GM12874 (cell line): ENCODE measurements at regions not wholly inside any gene's neighbourhood (a gene's known extent, or its start where the extent isn't known, plus 50 kb on each side); places are given as distances from the start of the nearest gene placed in this dataset.

ENCODE experiments used
- TF ChIP-seq, protein P1 (sequence below): IDR thresholded peaks from 2 replicates; pipeline ENCODE4 v1.5.1; 2011; ENCODE audit warnings: low read depth, mild to moderate bottlenecking, control low read depth, low read length, moderate library complexity; ENCODE audit not compliant: insufficient read depth

DNA sequence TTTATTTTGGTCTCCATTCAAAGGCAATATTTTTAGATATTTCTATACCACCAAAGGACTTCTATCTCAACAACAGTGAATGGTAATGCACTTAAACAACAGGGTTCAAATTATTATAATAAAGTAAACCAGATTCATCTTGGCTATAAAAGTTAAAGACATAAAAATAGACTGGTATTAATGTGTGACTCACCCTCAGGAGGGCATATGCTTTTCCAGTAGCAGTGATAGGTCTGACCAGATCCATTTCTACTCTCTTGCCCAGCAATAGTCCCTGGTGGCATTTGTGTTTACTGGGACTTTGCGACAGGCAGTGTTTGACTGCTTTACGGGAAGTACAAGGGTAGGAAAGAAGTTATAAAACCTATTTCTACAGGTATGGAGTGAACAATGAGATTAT lies 353.2 kb upstream of the ATP2B1 start:
- TF ChIP-seq, protein P1, sequence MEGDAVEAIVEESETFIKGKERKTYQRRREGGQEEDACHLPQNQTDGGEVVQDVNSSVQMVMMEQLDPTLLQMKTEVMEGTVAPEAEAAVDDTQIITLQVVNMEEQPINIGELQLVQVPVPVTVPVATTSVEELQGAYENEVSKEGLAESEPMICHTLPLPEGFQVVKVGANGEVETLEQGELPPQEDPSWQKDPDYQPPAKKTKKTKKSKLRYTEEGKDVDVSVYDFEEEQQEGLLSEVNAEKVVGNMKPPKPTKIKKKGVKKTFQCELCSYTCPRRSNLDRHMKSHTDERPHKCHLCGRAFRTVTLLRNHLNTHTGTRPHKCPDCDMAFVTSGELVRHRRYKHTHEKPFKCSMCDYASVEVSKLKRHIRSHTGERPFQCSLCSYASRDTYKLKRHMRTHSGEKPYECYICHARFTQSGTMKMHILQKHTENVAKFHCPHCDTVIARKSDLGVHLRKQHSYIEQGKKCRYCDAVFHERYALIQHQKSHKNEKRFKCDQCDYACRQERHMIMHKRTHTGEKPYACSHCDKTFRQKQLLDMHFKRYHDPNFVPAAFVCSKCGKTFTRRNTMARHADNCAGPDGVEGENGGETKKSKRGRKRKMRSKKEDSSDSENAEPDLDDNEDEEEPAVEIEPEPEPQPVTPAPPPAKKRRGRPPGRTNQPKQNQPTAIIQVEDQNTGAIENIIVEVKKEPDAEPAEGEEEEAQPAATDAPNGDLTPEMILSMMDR, result no peak

DNA sequence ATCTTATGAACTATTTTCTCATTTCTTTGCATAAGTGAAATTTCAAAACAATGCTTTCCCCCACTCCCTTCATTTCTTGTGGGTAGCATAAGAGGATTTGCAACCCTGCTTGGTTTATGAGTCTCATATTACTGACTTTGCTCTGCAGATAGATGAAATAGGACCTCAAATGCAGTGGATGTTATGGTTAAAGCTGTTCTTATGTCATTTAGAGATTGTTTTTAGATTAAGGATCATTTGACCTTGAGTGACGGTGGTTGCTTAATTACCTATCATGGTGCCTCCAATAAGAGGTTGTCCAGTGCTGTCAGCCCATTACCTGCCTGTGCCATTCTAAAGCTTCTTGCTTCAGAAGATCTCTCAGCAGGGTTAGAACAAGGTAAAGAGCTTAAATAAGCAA lies 351.4 kb upstream of the ATP2B1 start:
- TF ChIP-seq, protein P1, result no peak

DNA sequence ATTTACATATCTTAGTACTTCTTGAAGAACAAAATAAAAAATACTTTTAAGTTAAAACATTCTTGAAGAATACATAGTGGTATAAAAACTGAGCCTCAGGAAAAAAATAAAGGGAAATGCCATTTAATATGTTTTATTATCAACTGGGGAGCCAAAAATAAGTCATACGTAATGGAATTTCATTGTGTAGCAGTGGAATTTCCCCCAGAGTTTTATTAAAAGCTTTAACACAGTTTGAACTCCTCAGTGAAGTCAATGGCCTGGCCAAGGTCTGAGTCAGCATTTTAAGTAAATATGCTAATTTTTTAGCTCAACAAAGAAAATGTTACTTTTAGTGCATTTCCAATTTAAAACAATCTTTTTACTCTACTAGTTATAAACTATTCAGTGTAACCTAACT lies 350.1 kb upstream of the ATP2B1 start:
- TF ChIP-seq, protein P1, result no peak

DNA sequence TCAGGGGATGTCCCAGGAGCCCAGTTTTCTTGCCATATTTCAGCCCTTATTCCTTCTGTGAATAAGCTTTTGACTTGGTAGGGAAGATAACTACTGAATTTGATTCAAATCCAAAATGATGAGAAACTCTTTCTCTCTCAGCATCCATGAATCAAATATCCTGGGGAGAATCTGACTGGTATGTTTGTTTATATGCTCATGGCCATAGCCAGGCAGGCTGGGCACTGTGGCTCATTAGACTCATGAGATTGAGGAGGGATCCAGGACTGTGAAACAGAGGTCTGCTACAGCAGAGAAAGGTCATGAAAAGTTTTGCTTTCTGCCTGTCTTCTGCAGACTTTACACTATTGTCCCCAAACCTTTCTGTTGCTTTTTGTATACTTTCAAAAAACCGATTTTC lies 346.4 kb upstream of the ATP2B1 start:
- TF ChIP-seq, protein P1, result no peak

DNA sequence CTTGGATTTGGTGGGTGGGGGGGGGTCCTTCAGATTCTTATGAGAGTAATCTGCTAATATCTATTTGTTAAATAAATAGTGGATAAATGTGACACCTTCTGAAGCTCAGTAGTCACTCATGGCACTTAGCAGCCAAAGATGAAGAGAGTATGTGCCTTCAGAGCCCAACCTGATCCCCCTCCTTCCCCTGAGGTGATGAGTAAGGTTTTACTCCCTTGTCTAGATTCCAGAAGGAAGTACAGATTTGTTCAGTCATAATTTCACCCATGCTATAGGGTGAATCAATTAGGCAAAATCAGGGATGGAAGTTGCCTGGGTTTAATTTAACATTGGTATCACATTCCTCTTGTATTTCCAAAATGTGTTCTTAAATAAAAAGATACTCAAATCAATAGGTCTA lies 340.3 kb upstream of the ATP2B1 start:
- TF ChIP-seq, protein P1, result no peak

DNA sequence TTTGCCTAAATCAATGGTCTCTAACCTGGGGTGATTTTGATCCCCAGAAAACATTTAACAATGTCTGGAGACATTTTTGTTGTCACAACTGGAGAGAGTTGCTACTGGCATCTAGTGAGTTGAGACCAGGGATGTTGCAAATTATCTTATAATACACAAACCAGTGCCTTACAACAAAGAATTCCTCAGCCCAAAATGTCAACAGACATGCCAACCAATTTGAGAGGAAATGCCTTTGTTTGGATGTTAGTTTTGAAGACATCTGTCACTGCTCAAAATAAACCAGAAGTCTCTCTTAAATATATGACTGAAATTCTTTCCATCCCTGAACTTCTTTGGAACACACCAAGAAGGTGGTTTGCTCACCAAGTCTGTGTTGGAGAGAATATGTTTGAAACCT lies 336.9 kb upstream of the ATP2B1 start:
- TF ChIP-seq, protein P1, result no peak

DNA sequence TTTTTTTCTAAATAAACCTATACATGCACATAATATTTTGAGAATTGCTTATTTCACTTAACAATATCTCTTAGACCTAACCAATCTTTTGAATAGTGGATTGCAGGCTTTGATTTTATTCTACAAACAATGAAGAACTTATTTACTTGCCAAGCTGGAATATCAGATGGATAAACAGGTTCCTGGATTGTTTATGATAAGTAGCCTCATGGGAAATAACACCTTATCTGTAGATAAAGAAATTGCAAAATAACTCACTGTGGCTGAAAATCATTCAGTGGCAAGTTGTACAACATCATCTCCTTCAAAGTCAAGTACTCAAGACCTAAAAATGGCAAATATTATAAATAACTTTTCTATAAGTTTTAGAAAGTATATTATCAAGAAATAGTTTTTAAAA lies 335.4 kb upstream of the ATP2B1 start:
- TF ChIP-seq, protein P1, result no peak
